ENCODE measurements at regions not wholly inside any gene's neighbourhood (a gene's known extent, or its start where the extent isn't known, plus 50 kb on each side); places are given as distances from the start of the nearest gene placed in this dataset.

DNA sequence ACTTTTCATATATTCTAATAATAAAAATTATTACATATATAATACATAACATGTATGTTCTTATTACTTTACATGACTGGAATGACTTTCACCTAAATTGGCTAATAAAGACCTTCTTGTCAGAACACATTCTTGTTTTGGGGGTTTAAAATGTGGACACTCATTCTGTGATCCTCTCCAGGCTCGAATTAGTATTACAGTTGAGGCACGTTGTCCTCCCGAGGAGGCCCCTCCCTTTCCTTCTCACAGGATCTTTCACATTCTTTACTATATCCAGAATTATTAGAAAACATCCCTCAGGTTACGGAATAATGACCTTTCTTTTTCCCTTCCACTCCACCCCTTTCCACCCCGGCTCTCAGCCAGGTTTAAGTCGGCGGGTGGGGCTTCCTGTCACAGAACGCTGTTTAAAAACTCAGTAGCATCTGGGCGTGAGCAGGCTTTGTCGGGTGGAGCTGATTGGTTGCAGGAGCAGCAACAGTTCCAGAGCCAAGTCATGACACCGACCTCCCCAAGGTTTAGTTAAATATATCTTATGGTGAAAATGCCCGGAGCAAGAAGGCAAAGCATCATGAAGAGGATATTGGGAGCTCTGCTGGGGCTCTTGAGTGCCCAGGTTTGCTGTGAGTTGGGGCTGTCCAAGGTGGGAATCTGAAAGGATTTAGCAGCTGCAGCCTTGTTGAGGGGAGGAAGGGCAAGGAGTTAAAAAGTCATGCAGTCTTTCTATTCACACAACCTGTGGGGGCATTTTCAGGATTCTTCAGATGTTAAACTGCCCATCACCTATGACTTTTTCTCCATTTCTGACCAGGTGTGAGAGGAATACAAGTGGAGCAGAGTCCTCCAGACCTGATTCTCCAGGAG is 396.7 kb upstream of the OR4E1 start:
- Histone ChIP-seq H3K4me1 (ENCODE audit: low read length) (peaks cover 18% of the 10 kb centered on the region), H3K27me3 (ENCODE audit: low read depth, low read length) (peaks cover 65% of the 10 kb centered on the region), H3K36me3 (replicated peaks; ENCODE audit: low read depth, low read length) (no peaks in the 10 kb centered on the region), H3K9me3 (ENCODE audit: insufficient read depth, low read length) (no peaks in the 10 kb centered on the region), H3K27ac (ENCODE audit: low read length) (no peak overlapping the region), H3K9ac (ENCODE audit: low read length) (no peak overlapping the region), H2AFZ (ENCODE audit: low read depth, low read length) (peak overlapping the region; percentile 50), H3K4me3 (ENCODE audit: low read length) (peak overlapping the region; percentile 68), H4K20me1 (ENCODE audit: insufficient read depth, low read length) (no peaks in the 10 kb centered on the region), H3K79me2 (ENCODE audit: low read length) (no peaks in the 10 kb centered on the region), H3K4me2 (ENCODE audit: low read length) (peak overlapping the region; percentile 88)
- TF ChIP-seq, protein P1, sequence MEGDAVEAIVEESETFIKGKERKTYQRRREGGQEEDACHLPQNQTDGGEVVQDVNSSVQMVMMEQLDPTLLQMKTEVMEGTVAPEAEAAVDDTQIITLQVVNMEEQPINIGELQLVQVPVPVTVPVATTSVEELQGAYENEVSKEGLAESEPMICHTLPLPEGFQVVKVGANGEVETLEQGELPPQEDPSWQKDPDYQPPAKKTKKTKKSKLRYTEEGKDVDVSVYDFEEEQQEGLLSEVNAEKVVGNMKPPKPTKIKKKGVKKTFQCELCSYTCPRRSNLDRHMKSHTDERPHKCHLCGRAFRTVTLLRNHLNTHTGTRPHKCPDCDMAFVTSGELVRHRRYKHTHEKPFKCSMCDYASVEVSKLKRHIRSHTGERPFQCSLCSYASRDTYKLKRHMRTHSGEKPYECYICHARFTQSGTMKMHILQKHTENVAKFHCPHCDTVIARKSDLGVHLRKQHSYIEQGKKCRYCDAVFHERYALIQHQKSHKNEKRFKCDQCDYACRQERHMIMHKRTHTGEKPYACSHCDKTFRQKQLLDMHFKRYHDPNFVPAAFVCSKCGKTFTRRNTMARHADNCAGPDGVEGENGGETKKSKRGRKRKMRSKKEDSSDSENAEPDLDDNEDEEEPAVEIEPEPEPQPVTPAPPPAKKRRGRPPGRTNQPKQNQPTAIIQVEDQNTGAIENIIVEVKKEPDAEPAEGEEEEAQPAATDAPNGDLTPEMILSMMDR (IDR thresholded peaks at IDR 0.05; ENCODE audit: low read depth, low read length), result no peak
- TF ChIP-seq EZH2phosphoT487 (IDR thresholded peaks at IDR 0.05; ENCODE audit: low read depth), result no peak

DNA sequence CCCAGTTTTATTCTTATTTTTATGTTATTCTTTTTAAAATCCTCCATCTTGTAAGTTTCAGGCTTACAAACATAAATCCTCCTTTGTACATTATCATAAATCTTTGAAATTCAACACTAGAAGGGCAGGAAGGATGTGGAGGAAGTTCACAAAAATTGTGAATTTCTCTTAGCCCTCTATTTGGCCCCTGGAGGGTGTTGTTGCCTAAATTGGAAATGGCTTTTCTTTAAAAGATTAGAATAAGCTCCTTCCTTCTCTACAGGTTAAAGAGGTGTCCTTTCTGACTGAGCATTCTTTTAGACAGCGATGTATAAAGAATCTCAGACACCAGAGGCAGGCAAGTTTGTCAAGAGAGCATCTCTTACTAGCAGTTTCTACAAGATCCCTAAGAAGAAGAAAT is 391.7 kb upstream of the OR4E1 start:
- H3K27ac ChIP-seq (ENCODE audit: low read length), result no peak overlapping the region
- H3K4me1 ChIP-seq (ENCODE audit: low read length), result peaks cover 3% of the 10 kb centered on the region
- H3K4me2 ChIP-seq (ENCODE audit: low read length), result no peak overlapping the region
- H3K9me3 ChIP-seq (ENCODE audit: insufficient read depth, low read length), result no peaks in the 10 kb centered on the region
- H3K9ac ChIP-seq (ENCODE audit: low read length), result no peak overlapping the region
- no peak overlapping the region for H2AFZ ChIP-seq (ENCODE audit: low read depth, low read length)
- TF ChIP-seq, protein P1 (IDR thresholded peaks at IDR 0.05; ENCODE audit: low read depth, low read length), result no peak
- no peak for TF ChIP-seq EZH2phosphoT487 (IDR thresholded peaks at IDR 0.05; ENCODE audit: low read depth)
- H3K27me3 ChIP-seq (ENCODE audit: low read depth, low read length), result peaks cover 58% of the 10 kb centered on the region
- no peaks in the 10 kb centered on the region for H3K79me2 ChIP-seq (ENCODE audit: low read length)
- H4K20me1 ChIP-seq (ENCODE audit: insufficient read depth, low read length), result no peaks in the 10 kb centered on the region
- no peak overlapping the region for H3K4me3 ChIP-seq (ENCODE audit: low read length)
- no peaks in the 10 kb centered on the region for H3K36me3 ChIP-seq (replicated peaks; ENCODE audit: low read depth, low read length)

DNA sequence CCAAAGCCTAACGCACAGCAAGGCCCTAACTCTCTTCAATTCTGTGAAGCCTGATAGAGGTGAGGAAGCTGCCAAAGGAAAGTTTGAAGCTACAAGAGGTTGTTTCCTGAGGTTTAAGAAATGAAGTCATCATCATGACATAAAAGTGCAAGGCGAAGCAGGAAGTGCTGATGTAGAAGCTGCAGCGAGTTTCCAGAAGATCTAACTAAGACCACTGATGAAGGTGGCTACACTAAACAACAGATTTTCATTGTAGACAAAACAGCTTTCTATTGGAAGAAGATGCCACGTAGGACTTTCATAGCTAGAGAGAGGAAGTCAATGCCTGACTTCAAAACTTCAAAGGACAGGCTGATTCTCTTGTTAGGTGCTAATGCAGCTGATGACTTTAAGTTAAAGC is 385.6 kb upstream of the OR4E1 start:
- Histone ChIP-seq H3K4me1 (ENCODE audit: low read length) (no peaks in the 10 kb centered on the region), H3K4me3 (ENCODE audit: low read length) (no peak overlapping the region), H2AFZ (ENCODE audit: low read depth, low read length) (no peak overlapping the region), H3K27me3 (ENCODE audit: low read depth, low read length) (peaks cover 41% of the 10 kb centered on the region), H4K20me1 (ENCODE audit: insufficient read depth, low read length) (no peaks in the 10 kb centered on the region), H3K79me2 (ENCODE audit: low read length) (no peaks in the 10 kb centered on the region), H3K9ac (ENCODE audit: low read length) (no peak overlapping the region), H3K36me3 (replicated peaks; ENCODE audit: low read depth, low read length) (no peaks in the 10 kb centered on the region), H3K4me2 (ENCODE audit: low read length) (no peak overlapping the region), H3K27ac (ENCODE audit: low read length) (no peak overlapping the region), H3K9me3 (ENCODE audit: insufficient read depth, low read length) (0 out of 2 replicates have a peak, but pooled peaks cover 4% of the 10 kb centered on the region)
- TF ChIP-seq, protein P1 (IDR thresholded peaks at IDR 0.05; ENCODE audit: low read depth, low read length), result no peak
- no peak for TF ChIP-seq EZH2phosphoT487 (IDR thresholded peaks at IDR 0.05; ENCODE audit: low read depth)

DNA sequence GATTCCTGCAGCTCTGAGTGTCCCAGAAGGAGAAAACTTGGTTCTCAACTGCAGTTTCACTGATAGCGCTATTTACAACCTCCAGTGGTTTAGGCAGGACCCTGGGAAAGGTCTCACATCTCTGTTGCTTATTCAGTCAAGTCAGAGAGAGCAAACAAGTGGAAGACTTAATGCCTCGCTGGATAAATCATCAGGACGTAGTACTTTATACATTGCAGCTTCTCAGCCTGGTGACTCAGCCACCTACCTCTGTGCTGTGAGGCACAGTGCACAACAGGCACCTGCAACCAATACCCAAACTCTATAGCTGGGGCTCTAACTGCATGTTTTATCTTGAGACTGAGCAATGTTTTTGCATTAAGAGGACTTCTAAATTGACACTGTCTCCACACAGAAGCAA is 379.2 kb upstream of the OR4E1 start:
- H3K27ac ChIP-seq (ENCODE audit: low read length), result no peak overlapping the region
- no peak overlapping the region for H3K4me3 ChIP-seq (ENCODE audit: low read length)
- no peak overlapping the region for H3K9ac ChIP-seq (ENCODE audit: low read length)
- no peaks in the 10 kb centered on the region for H3K79me2 ChIP-seq (ENCODE audit: low read length)
- TF ChIP-seq, protein P1 (IDR thresholded peaks at IDR 0.05; ENCODE audit: low read depth, low read length), result no peak
- TF ChIP-seq EZH2phosphoT487 (IDR thresholded peaks at IDR 0.05; ENCODE audit: low read depth), result no peak
- no peak overlapping the region for H3K4me2 ChIP-seq (ENCODE audit: low read length)
- peaks cover 56% of the 10 kb centered on the region for H3K27me3 ChIP-seq (ENCODE audit: low read depth, low read length)
- no peaks in the 10 kb centered on the region for H3K36me3 ChIP-seq (replicated peaks; ENCODE audit: low read depth, low read length)
- no peaks in the 10 kb centered on the region for H3K4me1 ChIP-seq (ENCODE audit: low read length)
- no peak overlapping the region for H2AFZ ChIP-seq (ENCODE audit: low read depth, low read length)
- H4K20me1 ChIP-seq (ENCODE audit: insufficient read depth, low read length), result no peaks in the 10 kb centered on the region
- H3K9me3 ChIP-seq (ENCODE audit: insufficient read depth, low read length), result no peaks in the 10 kb centered on the region

Data from OCI-LY3 (cell line).